B cell (primary cell): ENCODE measurements at regions not wholly inside any gene's neighbourhood (a gene's known extent, or its start where the extent isn't known, plus 50 kb on each side); places are given as distances from the start of the nearest gene placed in this dataset.

Source experiments
- EZH2 ChIP-seq: IDR thresholded peaks from 2 replicates; pipeline ENCODE4 v1.6.1; 2012; ENCODE audit warnings: borderline replicate concordance, low read depth, mild to moderate bottlenecking, moderate library complexity, low read length; ENCODE audit not compliant: insufficient read depth, poor library complexity, severe bottlenecking
- TF ChIP-seq, protein P1 (sequence below): fragments of 200-600 bp; IDR thresholded peaks from one replicate; pipeline ENCODE4 v1.8.0; 2022; ENCODE audit warnings: antibody characterized with exemption, mild to moderate bottlenecking

DNA sequence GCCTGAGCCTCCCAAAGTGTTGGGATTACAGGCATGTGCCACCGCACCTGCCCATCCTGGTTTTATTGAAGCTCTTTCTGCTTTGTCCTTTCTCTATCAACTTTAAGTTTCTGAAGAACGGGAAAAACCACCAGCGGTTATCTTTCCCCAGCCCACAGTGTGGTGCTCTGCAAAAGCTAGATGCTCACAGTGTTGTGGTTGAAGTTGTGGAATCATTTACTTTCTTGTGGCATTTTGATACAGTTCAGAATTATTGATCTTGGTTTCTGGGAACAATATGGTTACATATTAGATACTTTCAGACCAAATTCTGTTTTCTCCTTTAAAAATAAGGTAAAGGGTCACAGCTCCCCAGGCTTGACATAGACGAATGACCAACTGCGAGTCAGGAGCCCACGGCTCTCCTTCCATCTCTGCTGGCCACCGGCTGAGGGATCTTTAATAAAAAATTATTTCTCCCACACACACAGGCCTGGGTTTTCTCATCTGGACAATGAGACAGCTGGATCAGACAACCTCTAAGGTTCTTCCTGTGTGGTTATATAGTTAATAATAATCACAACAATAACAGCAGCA is 385.3 kb downstream of the SETD4 start:
- TF ChIP-seq, protein P1, sequence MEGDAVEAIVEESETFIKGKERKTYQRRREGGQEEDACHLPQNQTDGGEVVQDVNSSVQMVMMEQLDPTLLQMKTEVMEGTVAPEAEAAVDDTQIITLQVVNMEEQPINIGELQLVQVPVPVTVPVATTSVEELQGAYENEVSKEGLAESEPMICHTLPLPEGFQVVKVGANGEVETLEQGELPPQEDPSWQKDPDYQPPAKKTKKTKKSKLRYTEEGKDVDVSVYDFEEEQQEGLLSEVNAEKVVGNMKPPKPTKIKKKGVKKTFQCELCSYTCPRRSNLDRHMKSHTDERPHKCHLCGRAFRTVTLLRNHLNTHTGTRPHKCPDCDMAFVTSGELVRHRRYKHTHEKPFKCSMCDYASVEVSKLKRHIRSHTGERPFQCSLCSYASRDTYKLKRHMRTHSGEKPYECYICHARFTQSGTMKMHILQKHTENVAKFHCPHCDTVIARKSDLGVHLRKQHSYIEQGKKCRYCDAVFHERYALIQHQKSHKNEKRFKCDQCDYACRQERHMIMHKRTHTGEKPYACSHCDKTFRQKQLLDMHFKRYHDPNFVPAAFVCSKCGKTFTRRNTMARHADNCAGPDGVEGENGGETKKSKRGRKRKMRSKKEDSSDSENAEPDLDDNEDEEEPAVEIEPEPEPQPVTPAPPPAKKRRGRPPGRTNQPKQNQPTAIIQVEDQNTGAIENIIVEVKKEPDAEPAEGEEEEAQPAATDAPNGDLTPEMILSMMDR, result no peak
- TF ChIP-seq EZH2, result no peak
